Astrocyte of the cerebellum (primary cell): ENCODE measurements at regions not wholly inside any gene's neighbourhood (a gene's known extent, or its start where the extent isn't known, plus 50 kb on each side); places are given as distances from the start of the nearest gene placed in this dataset.

ENCODE experiments used
- DNase-seq: peaks from one replicate; pipeline ENCODE4 v3.0.0-alpha.2; 2011; ENCODE audit warnings: low read depth
- H3K4me3 ChIP-seq: 2 replicates; pipeline ENCODE4 v1.5.1; 2011; ENCODE audit warnings: mild to moderate bottlenecking, low read depth, low read length, moderate library complexity
- CTCF ChIP-seq: IDR thresholded peaks from 2 replicates; pipeline ENCODE4 v1.5.1; 2012; ENCODE audit warnings: low read length, low read depth, moderate library complexity, mild to moderate bottlenecking; ENCODE audit errors: missing control alignments
- in situ Hi-C: cut with HindIII; loops from 2 replicates; pipeline ENCODE4 v1.10.0; 2017; ENCODE audit warnings: low sequenced_read_pairs

GRCh38 chr18:29196307-29196706, 1019.4 kb upstream of the CDH2 start:
- TF ChIP-seq CTCF: no peak
- no peak overlapping the region for H3K4me3 ChIP-seq
- no peak for DNase-seq
- in situ Hi-C loops: no loop called here

GRCh38 chr18:29191263-29191662, 1014.3 kb upstream of the CDH2 start:
- TF ChIP-seq CTCF: peak; percentile 40
- in situ Hi-C loops: no loop called here
- no peak for DNase-seq
- no peak overlapping the region for H3K4me3 ChIP-seq

- no peak for TF ChIP-seq CTCF
- in situ Hi-C loops: no loop called here
- no peak for DNase-seq
- no peak overlapping the region for H3K4me3 ChIP-seq
These were observed 1011.8 kb upstream of the CDH2 start for GRCh38 chr18:29188760-29189159.

GRCh38 chr18:29185801-29186200, 1008.9 kb upstream of the CDH2 start:
- no peak for TF ChIP-seq CTCF
- in situ Hi-C loops: no loop called here
- no peak for DNase-seq
- no peak overlapping the region for H3K4me3 ChIP-seq

DNA sequence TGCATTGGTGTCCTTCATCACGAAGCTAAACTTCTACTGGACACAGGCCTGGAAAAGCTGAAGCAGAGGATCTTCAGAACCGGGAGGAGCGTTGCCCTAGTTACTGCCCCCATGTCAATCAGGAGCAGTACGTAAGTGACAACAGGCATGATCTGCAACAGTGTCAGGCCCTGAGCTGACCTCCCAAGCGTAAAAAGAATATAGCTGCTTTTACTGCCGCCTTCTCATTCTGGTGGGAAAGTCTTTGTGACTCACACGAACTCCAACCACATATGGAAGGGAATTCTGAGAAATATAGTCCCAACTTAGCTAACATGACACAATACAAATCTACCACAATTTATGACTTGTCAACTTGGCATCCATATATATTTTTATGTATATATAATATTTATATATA, 1007.7 kb upstream of the CDH2 start:
- TF ChIP-seq CTCF: no peak
- in situ Hi-C loops: no loop called here
- no peak for DNase-seq

GRCh38 chr18:29181151-29181901, 1004.4 kb upstream of the CDH2 start:
- peak; percentile 83 for DNase-seq
- no peak for TF ChIP-seq CTCF
- in situ Hi-C loops: no loop called here
- H3K4me3 ChIP-seq: no peak overlapping the region

More for the DNA sequence above, 1007.7 kb upstream of the CDH2 start:
- no peak overlapping the region for H3K4me3 ChIP-seq

DNA sequence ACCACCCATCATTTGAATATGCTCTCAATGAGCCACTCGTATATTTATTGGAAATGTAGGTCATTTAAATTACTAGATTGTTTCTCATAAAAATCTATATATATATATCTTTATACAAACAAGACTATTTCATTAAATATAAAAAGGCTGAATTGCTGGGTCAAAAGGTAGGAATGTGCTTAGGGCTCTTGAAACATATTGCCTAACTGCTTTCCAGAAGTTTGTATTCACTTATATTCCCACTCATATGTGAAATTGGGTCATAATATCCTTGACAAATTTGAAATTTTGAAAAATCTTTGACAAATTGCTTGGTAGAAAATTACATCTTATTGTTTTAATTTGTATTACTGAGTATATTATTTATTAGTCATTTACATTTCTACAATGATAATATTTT, 999.8 kb upstream of the CDH2 start:
- in situ Hi-C loops: no loop called here
- no peak for DNase-seq
- no peak for TF ChIP-seq CTCF
- H3K4me3 ChIP-seq: no peak overlapping the region
